MM.1S (cell line): ENCODE measurements at regions not wholly inside any gene's neighbourhood (a gene's known extent, or its start where the extent isn't known, plus 50 kb on each side); places are given as distances from the start of the nearest gene placed in this dataset.

ENCODE experiments used
- DNase-seq: peaks from one replicate; pipeline ENCODE4 v3.0.0-alpha.2; 2015
- H2AFZ ChIP-seq: fragments of 300-600 bp; sonication (generic); 2 replicates; pipeline ENCODE4 v1.6.0; 2016; ENCODE audit warnings: antibody characterized with exemption, low read length
- H3F3A ChIP-seq: fragments of 300-600 bp; sonication (generic); 2 replicates; pipeline ENCODE4 v1.6.1; 2016; ENCODE audit warnings: mild to moderate bottlenecking, antibody characterized with exemption, low read length, moderate library complexity, mixed read lengths; ENCODE audit not compliant: insufficient read depth
- H3K27ac ChIP-seq: fragments of 300-600 bp; sonication (generic); 2 replicates; pipeline ENCODE4 v1.5.1; 2016; ENCODE audit warnings: mild to moderate bottlenecking, low read length
- H3K27me3 ChIP-seq: fragments of 300-600 bp; sonication (generic); replicated peaks from 2 replicates; pipeline ENCODE4 v1.6.0; 2016; ENCODE audit warnings: low read length; ENCODE audit not compliant: insufficient read depth
- H3K36me3 ChIP-seq: fragments of 300-600 bp; sonication (generic); replicated peaks from 2 replicates; pipeline ENCODE4 v1.6.1; 2016; ENCODE audit warnings: mild to moderate bottlenecking, low read length, mixed read lengths; ENCODE audit not compliant: insufficient read depth
- H3K4me1 ChIP-seq: fragments of 300-600 bp; sonication (generic); 2 replicates; pipeline ENCODE4 v1.6.1; 2016; ENCODE audit warnings: low read length, mixed read lengths
- H3K4me2 ChIP-seq: fragments of 300-600 bp; sonication (generic); 2 replicates; pipeline ENCODE4 v1.6.0; 2016; ENCODE audit warnings: low read depth, low read length
- H3K4me3 ChIP-seq: fragments of 300-600 bp; sonication (generic); 2 replicates; pipeline ENCODE4 v1.5.1; 2016; ENCODE audit warnings: low read length, mixed read lengths
- H3K79me2 ChIP-seq: fragments of 300-600 bp; sonication (generic); 2 replicates; pipeline ENCODE4 v1.6.1; 2016; ENCODE audit warnings: mixed run types, low read length, mixed read lengths
- H3K9ac ChIP-seq: fragments of 300-600 bp; sonication (generic); 2 replicates; pipeline ENCODE4 v1.6.1; 2016; ENCODE audit warnings: low read length, mixed read lengths
- H3K9me2 ChIP-seq: fragments of 300-600 bp; sonication (generic); replicated peaks from 2 replicates; pipeline ENCODE4 v1.6.1; 2016; ENCODE audit warnings: mild to moderate bottlenecking, low read length, mixed read lengths; ENCODE audit not compliant: insufficient read depth
- H3K9me3 ChIP-seq: fragments of 300-600 bp; sonication (generic); replicated peaks from 2 replicates; pipeline ENCODE4 v1.6.1; 2016; ENCODE audit warnings: mild to moderate bottlenecking, low read length, mixed read lengths; ENCODE audit not compliant: insufficient read depth
- H4K20me1 ChIP-seq: fragments of 300-600 bp; sonication (generic); 2 replicates; pipeline ENCODE4 v1.6.1; 2016; ENCODE audit warnings: mild to moderate bottlenecking, low read length, moderate library complexity, mixed read lengths; ENCODE audit not compliant: insufficient read depth
- CTCF ChIP-seq: fragments of 300-600 bp; sonication (generic); IDR thresholded peaks from 2 replicates; pipeline ENCODE4 v1.5.1; 2016; ENCODE audit warnings: antibody characterized with exemption, low read length, mixed read lengths
- EZH2 ChIP-seq: fragments of 300-600 bp; sonication (generic); optimal IDR thresholded peaks from 2 replicates; pipeline ENCODE3; 2017; ENCODE audit warnings: low read depth, mild to moderate bottlenecking, antibody characterized with exemption, low read length, mixed read lengths
- EZH2phosphoT487 ChIP-seq: fragments of 300-600 bp; sonication (generic); IDR thresholded peaks from 2 replicates; pipeline ENCODE4 v1.6.1; 2018; ENCODE audit warnings: antibody characterized with exemption, low read length

- Histone ChIP-seq H3K36me3 (no peaks in the 10 kb centered on the region), H3K4me1 (no peaks in the 10 kb centered on the region), H3K79me2 (no peaks in the 10 kb centered on the region), H3K4me3 (no peak overlapping the region), H3K27me3 (no peaks in the 10 kb centered on the region), H3K4me2 (no peak overlapping the region), H3K9me3 (no peaks in the 10 kb centered on the region), H3K9ac (no peak overlapping the region), H2AFZ (no peak overlapping the region), H3F3A (no peaks in the 10 kb centered on the region), H4K20me1 (no peaks in the 10 kb centered on the region), H3K27ac (no peak overlapping the region), H3K9me2 (no peaks in the 10 kb centered on the region)
- no peak for DNase-seq
- TF ChIP-seq EZH2 = no peak
- no peak for TF ChIP-seq CTCF
- no peak for TF ChIP-seq EZH2phosphoT487
Observed at GRCh38 chr12:67145692-67146091, 123.5 kb upstream of the CAND1 start.

- no peak overlapping the region for H3K9ac ChIP-seq
- H3K9me2 ChIP-seq = no peaks in the 10 kb centered on the region
- H3K9me3 ChIP-seq = no peaks in the 10 kb centered on the region
- no peaks in the 10 kb centered on the region for H3K4me1 ChIP-seq
- no peaks in the 10 kb centered on the region for H3K79me2 ChIP-seq
- H3K4me2 ChIP-seq = no peak overlapping the region
- no peak overlapping the region for H2AFZ ChIP-seq
- no peak overlapping the region for H3K4me3 ChIP-seq
- no peak for DNase-seq
- no peaks in the 10 kb centered on the region for H3K36me3 ChIP-seq
- no peak overlapping the region for H3K27ac ChIP-seq
- no peaks in the 10 kb centered on the region for H3F3A ChIP-seq
- no peaks in the 10 kb centered on the region for H4K20me1 ChIP-seq
- no peak for TF ChIP-seq CTCF
- TF ChIP-seq EZH2 = no peak
- no peak for TF ChIP-seq EZH2phosphoT487
- H3K27me3 ChIP-seq = no peaks in the 10 kb centered on the region
Observed at GRCh38 chr12:67147030-67147429, 122.1 kb upstream of the CAND1 start.

DNA sequence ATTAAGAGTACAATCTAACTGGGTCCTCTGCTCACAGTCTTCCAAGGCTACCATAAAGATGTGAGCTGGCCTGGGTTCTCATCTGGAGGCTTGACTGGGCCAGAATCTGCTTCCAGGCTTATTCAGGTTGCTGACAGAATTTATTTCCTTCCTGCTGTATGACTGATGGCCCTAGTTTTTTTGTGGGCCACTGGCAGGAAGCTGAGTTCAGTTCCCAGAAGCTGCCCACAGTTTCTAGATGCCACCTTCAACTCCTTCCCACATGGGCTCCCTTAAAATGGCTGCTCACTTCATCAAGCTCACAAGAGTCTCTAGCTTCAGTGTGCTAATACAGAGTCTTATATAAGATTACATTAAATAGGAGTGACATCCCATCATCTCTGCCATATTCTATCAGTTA is 121.7 kb upstream of the CAND1 start:
- no peaks in the 10 kb centered on the region for H3K9me2 ChIP-seq
- H3K27me3 ChIP-seq = no peaks in the 10 kb centered on the region
- H3K9ac ChIP-seq = no peak overlapping the region
- TF ChIP-seq EZH2 (no peak), CTCF (no peak), EZH2phosphoT487 (no peak)
- no peaks in the 10 kb centered on the region for H3F3A ChIP-seq
- no peaks in the 10 kb centered on the region for H3K9me3 ChIP-seq
- H3K4me3 ChIP-seq = no peak overlapping the region
- no peak overlapping the region for H3K4me2 ChIP-seq
- DNase-seq = no peak
- H3K36me3 ChIP-seq = no peaks in the 10 kb centered on the region
- no peaks in the 10 kb centered on the region for H4K20me1 ChIP-seq
- no peaks in the 10 kb centered on the region for H3K4me1 ChIP-seq
- H2AFZ ChIP-seq = no peak overlapping the region
- H3K79me2 ChIP-seq = no peaks in the 10 kb centered on the region
- H3K27ac ChIP-seq = no peak overlapping the region
